Fibroblast of skin of right quadriceps (primary cell): ENCODE measurements at regions not wholly inside any gene's neighbourhood (a gene's known extent, or its start where the extent isn't known, plus 50 kb on each side); places are given as distances from the start of the nearest gene placed in this dataset.
"Not testable (repeated sequence)": the region's sequence is repeated elsewhere in the genome, so short reads cannot be mapped to it uniquely, and the experiment has no call there.

Experiments used
- DNase-seq: peaks from one replicate; pipeline ENCODE4 v3.0.0-alpha.2; 2013

DNA sequence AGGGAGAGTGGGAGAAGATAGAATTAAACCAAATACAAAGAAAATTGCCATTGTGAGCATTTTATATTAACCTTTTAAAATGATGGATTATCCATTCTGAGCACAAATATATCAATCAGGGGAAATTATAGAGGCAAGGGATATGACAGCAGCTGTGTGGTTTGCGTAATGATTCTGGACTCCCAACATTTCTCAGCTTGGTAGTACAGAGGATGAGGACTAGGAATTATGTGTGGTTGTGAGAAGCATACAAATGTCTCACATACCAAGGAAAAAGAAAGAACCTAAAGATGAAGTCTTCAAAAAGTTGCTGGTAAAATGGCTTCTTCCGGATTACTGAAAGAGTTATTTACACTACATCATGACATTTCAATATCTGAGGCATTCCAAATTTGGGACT lies 674.6 kb upstream of the NR3C2 start:
- no peak for DNase-seq

GRCh38 chr4:149113804-149114430 lies 671.7 kb upstream of the NR3C2 start:
- peak; percentile 86 for DNase-seq

- no peak for DNase-seq
Measured at GRCh38 chr4:149112109-149112508, 669.9 kb upstream of the NR3C2 start.

DNA sequence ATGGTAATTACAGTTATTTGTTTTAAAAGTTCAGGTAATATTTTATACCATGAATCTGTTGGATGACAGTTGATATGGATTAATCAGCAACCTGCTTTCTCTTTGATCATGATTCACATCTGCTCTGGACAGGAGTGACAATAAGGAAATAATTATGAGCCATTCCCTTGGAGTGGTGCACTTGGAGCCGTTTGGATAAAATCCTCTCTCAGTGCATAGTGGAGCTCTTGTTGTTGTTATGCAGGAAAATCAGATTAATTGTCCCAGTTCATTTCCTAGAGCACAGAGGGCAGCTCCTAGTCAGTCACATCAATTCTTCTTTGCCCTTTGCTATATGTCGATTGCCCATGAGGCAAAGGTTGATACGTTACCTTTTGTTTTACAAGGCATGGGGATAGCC lies 668.3 kb upstream of the NR3C2 start:
- DNase-seq, result no peak

- no peak for DNase-seq
Measured at GRCh38 chr4:149108626-149109025, 666.4 kb upstream of the NR3C2 start.

DNA sequence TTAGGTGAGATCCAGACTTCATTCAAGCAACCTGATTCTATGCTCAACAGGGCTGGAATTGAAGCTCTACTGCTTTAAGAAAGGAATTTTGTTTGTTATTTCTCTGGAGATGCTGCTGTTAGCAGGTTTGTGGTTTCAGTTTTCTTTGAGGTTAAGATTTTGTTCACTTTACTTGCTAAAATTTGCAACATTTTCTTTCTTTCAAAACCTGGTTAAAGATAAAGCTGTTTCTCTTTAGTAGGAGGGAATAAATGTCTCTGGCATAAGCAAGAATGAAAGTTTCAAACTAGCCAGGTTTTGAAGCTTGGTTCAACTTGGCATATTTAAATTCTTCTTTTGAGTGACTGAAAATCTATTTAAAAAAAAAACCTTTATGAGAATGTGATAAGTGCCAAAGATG lies 660.6 kb upstream of the NR3C2 start:
- DNase-seq, result no peak

DNA sequence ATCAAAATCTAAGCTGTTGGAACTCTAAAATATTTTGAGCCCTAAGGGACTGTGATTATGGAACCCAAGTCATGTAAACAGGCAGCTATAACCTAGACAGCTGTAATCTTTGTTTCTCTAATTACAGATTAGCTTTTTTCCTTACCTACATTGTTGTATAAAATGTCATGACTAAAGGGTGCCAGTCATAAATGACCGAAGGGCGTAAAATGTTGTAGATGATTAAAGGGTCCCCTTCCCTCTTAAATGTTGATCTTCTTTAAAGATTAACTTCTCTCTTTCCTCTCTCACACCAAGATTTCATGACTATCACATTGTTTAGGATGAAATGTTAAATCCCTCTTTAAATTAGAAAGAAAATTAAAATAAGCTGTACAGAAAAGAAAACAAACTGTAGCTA lies 659.4 kb upstream of the NR3C2 start:
- DNase-seq, result no peak

GRCh38 chr4:149095811-149096210 lies 653.6 kb upstream of the NR3C2 start:
- peak; percentile 7 for DNase-seq

- DNase-seq, result no peak
Measured at GRCh38 chr4:149095001-149095400, 652.8 kb upstream of the NR3C2 start.

DNA sequence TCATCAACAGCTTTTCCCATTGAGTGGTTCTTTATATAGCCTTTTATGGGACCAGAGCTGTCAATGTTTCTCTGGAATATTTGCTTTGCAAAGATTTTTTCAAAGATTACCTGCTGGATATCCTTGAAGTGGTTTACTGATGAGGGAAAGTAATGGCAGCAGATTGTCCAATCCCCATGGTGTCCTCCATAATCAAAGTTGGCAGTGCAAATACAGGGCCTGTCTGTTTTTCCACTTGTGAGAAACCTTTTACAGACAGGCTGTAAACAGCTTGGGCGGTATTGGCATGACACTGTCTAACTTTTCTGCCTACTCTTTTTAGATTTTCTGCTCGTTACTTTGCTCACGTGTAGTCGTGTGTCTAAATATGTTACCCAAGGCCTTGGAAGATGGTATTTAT lies 641.9 kb upstream of the NR3C2 start:
- no peak for DNase-seq

- DNase-seq, result peak; percentile 3
Measured at GRCh38 chr4:149077181-149077580, 635.0 kb upstream of the NR3C2 start.

- no peak for DNase-seq
Measured at GRCh38 chr4:149076401-149076800, 634.2 kb upstream of the NR3C2 start.

- no peak for DNase-seq
Measured at GRCh38 chr4:149072384-149072783, 630.2 kb upstream of the NR3C2 start.

- peak; percentile 2 for DNase-seq
Measured at GRCh38 chr4:149065753-149066152, 623.5 kb upstream of the NR3C2 start.

GRCh38 chr4:149062997-149063396 lies 620.8 kb upstream of the NR3C2 start:
- DNase-seq, result no peak

GRCh38 chr4:149057594-149057993 lies 615.4 kb upstream of the NR3C2 start:
- DNase-seq, result no peak

GRCh38 chr4:149056615-149057014 lies 614.4 kb upstream of the NR3C2 start:
- DNase-seq, result no peak

DNA sequence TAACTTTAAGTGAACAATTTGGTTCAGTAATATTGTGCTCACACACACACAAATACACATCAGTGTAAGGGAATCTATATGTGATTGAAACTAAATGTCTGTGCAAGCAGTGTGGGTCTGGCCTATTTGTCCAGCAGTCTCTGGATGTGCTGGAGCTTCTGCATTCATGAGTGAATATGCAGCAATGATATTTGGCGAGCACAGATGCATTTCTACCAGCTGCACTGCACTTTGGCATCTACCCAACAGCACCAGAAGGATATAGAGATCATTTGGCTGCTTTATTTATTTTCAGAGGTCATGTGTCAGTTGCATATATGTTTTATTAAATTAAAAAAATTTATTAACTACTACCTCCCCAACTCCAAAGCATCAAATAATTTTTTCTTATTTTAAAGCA lies 613.4 kb upstream of the NR3C2 start:
- no peak for DNase-seq

DNA sequence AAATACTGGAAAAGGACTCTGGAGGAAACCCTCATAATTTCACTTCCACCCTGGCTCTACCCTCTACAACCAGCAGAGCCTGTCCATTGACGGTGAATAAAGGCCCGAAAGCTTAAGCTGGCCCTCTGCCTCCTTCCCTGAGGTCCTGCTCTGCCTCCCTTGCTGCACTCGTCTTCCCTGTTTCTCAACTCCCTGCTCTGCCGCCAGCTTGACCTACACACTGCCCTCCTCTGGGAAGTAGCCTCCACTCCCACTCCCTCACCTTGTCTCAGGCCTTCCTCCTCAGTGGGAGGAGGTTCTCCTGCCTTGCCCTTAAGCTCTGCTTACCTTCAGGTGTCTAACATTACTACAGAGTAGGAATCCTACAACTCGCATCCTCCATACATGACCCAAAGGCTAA lies 608.6 kb upstream of the NR3C2 start:
- no peak for DNase-seq

DNA sequence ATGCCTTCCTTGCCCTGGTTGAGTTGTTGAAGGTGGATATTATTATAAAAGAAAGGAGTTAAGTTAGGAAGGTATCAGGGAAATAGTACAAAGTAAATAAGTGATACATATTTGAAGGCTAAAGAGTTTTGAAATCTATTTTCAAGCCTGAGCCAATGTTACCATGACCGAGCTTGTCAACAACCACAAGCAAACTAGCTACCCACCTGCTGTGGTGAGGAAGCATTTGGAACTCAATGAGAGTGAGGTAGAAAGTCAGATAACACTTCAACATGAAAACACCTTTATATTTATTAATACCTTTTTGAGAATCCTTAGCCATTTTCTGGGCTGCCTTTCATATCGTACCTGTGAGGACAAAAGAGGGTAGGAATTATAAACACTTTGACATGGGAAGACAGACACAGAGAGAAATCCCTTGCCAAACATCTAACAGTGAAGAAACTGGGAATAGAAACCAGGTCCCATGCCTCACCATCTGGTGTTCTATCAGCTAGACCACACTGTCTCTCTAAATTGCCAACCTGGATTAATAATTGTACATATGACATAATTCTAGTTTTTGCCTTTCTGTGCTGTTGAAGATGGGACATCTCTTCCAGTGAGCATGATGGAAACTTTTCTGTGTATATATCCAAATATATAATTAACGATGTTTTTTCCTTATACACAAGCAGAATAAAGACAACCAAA lies 606.4 kb upstream of the NR3C2 start:
- DNase-seq, result no peak

DNA sequence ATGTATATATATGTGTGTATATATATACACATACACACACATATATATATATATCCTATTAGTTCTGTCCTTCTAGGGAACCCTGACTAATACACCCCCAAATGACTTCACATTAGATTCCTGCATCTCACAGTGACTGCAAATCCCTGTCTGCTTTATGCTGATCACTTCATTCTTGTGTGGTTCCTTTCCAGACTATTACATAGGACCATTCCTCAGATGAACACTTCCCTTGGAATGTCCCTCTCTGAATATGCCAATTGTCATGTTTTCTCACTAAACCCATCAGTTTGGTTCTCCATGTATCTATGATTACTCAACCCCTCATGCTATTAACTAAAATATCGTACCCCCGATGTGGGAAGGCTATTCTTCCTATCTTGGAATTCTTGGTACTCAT lies 605.2 kb upstream of the NR3C2 start:
- DNase-seq, result no peak

DNA sequence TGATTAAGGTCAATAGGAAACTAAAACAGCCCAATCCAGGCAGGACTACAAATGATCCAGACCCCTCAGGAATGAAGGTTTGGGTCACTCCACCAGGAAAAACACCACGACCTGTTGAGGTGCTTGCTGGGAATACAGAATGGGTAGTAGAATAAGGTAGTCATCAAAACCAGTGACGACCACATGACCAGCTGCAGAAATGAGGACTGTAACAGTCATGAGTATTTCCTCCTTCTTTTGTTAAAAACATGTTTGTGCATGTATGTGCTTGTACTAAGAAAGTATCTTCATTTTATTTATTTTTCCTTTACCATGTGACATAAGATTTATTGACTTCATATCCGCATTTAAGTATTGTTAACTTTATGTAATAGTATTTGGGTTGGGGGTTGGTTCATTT lies 603.5 kb upstream of the NR3C2 start:
- DNase-seq, result no peak

DNA sequence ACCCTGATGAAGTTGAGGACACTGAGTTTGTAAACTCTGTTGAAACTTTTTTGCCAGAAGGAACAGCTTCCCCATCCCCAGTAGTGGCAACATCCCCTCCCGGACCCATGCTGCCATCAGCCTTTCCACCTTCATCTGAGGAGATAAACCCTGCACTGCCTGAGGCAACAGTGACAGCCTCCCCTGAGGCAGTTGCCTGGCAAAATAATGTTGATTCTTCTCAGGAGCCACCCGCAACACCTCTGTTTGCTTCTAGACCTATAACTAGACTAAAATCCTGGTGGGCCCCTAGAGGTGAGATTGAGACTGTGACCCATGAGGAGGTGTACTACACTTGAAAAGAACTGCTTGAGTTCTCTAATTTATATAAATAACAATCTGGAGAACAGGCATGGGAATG lies 597.6 kb upstream of the NR3C2 start:
- DNase-seq, result not testable (repeated sequence)

- peak; percentile 5 for DNase-seq
Measured at GRCh38 chr4:149031399-149031798, 589.2 kb upstream of the NR3C2 start.

- no peak for DNase-seq
Measured at GRCh38 chr4:149029056-149029651, 586.9 kb upstream of the NR3C2 start.
